ENCODE measurements at regions not wholly inside any gene's neighbourhood (a gene's known extent, or its start where the extent isn't known, plus 50 kb on each side); places are given as distances from the start of the nearest gene placed in this dataset.

DNA sequence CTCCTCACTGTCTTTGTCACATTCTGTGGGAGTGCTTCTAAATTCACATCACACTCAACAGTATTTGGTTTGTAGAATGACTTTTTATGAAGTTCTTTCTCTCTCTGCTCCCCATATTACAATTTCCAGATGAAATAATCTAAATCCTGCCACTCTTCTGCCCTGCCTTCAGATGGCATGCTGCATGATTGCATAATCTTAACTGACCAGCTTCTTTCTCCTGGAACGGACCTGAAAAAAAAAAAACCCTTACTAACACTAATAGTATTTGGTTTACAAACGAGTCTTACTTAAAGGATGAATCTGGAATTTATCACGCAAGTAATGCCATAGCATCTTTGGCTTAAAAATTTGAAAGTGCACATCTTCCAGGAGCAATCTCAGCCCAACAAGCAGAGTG, 272.3 kb downstream of the NAF1 start:
- ChIA-PET CTCF (no interaction called here), POLR2A (ENCODE audit: low non-redundant PET) (no interaction called here)
- TF ChIP-seq, protein P1, sequence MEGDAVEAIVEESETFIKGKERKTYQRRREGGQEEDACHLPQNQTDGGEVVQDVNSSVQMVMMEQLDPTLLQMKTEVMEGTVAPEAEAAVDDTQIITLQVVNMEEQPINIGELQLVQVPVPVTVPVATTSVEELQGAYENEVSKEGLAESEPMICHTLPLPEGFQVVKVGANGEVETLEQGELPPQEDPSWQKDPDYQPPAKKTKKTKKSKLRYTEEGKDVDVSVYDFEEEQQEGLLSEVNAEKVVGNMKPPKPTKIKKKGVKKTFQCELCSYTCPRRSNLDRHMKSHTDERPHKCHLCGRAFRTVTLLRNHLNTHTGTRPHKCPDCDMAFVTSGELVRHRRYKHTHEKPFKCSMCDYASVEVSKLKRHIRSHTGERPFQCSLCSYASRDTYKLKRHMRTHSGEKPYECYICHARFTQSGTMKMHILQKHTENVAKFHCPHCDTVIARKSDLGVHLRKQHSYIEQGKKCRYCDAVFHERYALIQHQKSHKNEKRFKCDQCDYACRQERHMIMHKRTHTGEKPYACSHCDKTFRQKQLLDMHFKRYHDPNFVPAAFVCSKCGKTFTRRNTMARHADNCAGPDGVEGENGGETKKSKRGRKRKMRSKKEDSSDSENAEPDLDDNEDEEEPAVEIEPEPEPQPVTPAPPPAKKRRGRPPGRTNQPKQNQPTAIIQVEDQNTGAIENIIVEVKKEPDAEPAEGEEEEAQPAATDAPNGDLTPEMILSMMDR (conservative IDR thresholded peaks at IDR 0.05; ENCODE audit: low read depth) = no peak
- DNase-seq (ENCODE audit: low spot score) = no peak
- no peak overlapping the region for H3K27ac ChIP-seq

DNA sequence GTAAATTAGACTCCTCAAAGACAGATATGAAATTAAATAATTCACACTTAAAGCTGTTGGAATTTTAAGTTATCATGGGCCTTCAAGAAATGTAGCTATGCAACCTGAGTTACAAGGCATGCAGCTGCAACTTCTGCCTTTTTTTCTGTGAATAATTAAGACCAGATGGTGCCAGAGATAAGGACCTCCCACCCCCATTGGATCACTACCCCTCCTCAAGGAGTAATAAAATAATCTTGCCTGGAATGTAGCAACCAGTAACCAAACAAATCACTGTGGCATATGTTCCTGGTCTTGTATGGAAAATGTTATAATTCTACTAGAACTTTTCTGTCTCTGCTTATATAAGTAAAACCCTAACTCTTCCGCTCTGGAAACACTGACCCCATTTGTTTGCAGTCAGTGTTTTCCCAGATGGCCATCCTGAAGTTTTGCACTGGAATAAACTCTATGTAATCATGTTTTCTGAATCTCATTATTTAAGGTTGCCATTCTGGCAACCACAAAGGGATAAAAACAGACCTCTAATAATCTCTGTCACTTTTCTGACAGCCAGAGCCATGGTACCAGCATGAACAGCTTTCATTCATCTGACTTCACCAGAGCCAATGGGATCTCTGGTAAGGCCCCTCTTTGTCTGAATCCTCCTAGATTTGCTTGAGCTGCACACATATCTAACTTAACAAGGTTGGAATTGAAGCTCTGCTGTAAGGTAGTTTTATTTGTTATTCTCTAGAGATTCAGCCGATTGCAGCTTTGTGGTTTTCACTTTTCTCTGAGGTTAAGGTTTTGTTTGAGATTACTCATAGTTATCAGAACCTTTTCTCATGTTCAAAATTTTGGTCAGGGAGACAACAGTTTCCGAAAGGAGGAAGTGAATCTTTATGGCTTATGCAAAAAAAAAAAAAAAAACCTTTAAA, 274.6 kb downstream of the NAF1 start:
- no peak for DNase-seq (ENCODE audit: low spot score)
- TF ChIP-seq, protein P1 (conservative IDR thresholded peaks at IDR 0.05; ENCODE audit: low read depth) = no peak
- ChIA-PET CTCF (interaction anchor here (0.6 kb wide), 1 partner anchor 481 kb away, joined by 4 read pairs; no protein-coding TSS in a partner anchor), POLR2A (ENCODE audit: low non-redundant PET) (no interaction called here)
- no peak overlapping the region for H3K27ac ChIP-seq

DNA sequence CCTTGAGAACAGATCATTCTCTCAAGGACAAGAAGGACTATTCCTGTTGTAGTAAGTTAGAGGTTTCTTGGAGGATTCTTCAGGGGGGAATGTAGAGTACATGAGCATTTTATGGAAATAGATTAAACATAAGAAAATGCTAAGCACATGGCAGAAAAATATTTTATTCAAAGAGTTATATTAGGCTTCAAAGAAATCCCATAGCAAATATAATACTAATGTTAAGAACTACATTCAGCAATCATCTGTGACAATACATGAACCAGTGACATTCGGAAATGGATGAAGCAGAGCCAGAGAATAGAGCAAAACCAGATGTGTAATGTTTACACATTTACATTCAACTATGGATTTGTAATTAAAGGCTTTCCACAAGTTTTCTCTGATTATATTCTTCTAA, 288.6 kb downstream of the NAF1 start:
- ChIA-PET POLR2A (ENCODE audit: low non-redundant PET) (no interaction called here), CTCF (no interaction called here)
- no peak overlapping the region for H3K27ac ChIP-seq
- TF ChIP-seq, protein P1 (conservative IDR thresholded peaks at IDR 0.05; ENCODE audit: low read depth) = no peak
- DNase-seq (ENCODE audit: low spot score) = no peak

DNA sequence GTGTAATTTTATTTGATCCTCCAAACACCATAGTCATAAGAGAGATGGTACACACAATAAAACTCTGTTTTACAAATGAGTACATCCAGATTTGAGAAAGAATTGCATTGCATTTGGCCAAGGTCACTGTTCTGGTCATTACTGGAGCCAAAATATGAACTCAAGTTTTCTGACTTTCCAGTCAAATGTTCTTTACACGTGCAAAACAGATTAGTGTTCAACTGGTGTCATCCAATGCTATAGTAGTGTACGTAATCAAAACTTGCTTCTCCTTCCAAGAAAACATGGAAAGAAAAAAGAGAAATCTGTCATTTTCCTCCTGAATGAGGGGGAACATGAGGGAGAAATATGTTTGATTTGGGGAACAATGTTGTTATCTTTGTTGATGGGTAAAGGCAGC, 291.9 kb downstream of the NAF1 start:
- DNase-seq (ENCODE audit: low spot score) = no peak
- CTCF ChIA-PET = no interaction called here
- POLR2A ChIA-PET (ENCODE audit: low non-redundant PET) = no interaction called here
- TF ChIP-seq, protein P1 (conservative IDR thresholded peaks at IDR 0.05; ENCODE audit: low read depth) = no peak
- no peak overlapping the region for H3K27ac ChIP-seq

DNA sequence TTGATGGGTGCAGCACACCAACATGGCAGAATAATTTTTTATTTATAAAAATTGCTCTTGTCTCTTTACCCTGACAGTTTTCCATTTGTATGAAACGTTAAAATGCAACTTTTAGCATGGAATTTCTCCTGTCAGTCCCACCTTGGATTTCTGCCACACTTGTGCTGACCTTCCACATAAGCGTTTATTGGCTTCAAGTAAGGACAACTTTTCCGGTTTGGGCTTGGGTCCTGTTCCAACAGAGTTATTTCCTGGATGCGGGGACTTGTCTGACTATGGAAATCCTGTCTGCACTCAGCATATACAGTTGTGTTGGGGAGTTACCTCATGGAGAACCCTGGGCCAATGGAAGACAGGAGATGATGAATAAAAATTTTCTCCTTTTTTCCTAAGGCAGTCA, 294.7 kb downstream of the NAF1 start:
- TF ChIP-seq, protein P1 (conservative IDR thresholded peaks at IDR 0.05; ENCODE audit: low read depth) = no peak
- no peak for DNase-seq (ENCODE audit: low spot score)
- no peak overlapping the region for H3K27ac ChIP-seq
- ChIA-PET CTCF (no interaction called here), POLR2A (ENCODE audit: low non-redundant PET) (no interaction called here)

DNA sequence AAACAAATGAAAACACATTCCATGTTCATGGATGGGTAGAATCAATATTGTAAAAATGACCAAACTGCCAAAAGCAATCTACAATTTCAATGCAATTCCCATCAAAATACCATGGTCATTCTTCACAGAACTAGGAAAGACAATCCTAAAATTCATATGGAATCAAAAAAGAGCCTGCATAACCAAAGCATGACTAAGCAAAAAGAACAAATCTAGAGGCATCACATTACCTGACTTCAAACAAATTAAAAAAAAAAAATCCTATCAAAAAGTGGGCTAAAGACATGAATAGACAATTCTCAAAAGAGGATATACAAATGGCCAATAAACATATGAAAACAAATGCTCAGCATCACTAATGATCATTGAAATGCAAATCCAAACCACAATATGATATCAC, 297.5 kb downstream of the NAF1 start:
- no peak overlapping the region for H3K27ac ChIP-seq
- POLR2A ChIA-PET (ENCODE audit: low non-redundant PET) = no interaction called here
- DNase-seq (ENCODE audit: low spot score) = no peak
- CTCF ChIA-PET = no interaction called here
- TF ChIP-seq, protein P1 (conservative IDR thresholded peaks at IDR 0.05; ENCODE audit: low read depth) = no peak

All from RWPE1 (cell line).